Pulmonary artery endothelial cell (primary cell): ENCODE measurements at regions not wholly inside any gene's neighbourhood (a gene's known extent, or its start where the extent isn't known, plus 50 kb on each side); places are given as distances from the start of the nearest gene placed in this dataset.
"Not testable (repeated sequence)": the region's sequence is repeated elsewhere in the genome, so short reads cannot be mapped to it uniquely, and the experiment has no call there.

ENCODE experiments used
- DNase-seq: peaks from one replicate; pipeline ENCODE4 v3.0.0-alpha.2; 2011; ENCODE audit warnings: low read depth, low spot score

DNA sequence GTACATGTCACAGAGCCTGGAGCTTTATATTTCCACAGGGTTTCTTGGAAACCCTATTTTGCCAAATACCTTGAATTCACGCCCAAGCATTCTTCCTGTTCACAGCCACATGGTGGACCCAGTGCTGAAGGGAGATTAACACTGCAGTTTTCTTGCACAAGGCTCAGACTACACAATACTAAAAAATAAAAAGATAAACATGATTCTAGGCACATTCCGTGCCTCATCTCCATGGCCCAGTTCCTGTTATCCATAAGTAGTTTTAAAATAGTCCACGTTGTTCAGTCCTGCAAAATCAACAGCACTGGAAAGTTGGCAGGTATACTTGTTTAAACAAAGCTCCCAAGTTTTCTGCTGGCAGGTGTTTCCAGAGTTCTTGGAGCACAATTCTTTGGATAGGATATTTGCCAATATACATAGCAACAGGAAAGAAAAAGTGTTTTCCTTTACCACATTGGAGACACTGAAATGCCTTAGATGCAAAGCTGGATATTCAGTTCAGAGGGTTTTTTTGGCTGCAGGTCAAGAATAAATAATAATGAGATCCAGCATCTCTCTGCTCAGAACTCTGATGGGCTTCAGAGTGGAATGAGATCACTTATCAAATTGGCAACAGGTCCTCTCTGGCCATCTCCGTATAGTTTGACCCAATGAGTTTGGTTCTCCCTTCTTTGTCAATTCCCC is 88.1 kb upstream of the TGFBR2 start:
- peak; percentile 100 for DNase-seq

DNA sequence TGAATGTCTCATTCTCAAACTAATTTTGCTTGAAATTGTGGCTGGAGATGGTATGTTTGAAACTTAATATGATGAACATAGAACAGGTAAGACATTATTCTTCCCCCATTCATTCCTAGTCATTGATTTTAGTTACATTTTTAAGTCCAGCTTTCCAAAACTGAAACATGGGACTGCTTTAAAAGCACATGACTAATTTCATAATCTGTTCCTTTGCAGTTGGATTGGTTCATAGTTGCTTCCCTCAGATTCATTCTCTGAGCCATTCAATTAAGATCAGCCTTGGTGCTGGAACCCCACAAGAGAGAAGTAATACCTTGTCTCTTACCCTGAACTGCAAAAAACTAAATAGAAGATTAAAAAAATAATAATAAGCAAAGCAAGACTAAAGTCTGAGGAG is 87.5 kb upstream of the TGFBR2 start:
- DNase-seq = no peak

DNA sequence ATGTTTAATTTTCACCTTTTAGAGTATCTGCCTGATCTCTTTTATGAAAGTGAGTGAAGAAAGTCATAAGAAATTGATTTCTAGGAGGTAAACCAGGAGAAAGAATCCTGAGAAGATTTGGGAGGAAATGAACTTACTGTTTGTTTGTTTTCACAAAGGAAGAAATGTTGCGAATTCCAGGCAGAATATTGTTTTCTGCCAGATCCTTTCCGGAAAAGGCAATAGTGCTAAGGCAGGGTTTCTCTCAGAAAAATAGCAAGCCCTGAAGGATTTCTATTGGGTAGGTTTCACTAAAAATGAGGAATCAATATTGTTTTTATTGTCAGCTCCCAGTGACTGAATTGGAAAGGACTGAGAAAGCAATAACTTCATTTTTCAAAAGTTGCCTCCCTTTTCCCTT is 85.7 kb upstream of the TGFBR2 start:
- peak; percentile 77 for DNase-seq

DNA sequence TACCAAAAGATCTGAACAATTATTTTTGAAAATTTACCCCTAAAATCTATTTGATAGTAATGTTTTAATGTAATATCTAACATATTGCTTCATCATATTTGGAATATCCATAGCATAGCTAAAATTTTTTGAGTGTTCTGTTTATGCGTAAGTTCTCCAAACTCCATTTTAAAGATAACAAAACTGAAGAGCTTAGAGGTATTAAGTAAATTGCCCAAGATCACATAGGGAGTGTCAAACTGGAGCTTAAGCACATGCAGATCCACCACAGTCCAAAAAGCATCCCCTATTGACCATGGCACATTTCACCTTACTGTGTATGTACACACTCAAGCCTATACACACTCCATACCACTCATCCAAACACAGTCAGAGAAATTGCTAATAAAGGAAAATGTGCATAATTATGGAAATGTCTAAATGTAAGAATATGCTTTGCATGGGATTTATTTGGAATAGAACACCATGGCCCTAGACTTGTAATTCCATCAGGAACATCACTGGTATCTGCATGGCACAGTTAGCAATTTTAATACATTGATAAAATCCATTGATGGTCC is 85.2 kb upstream of the TGFBR2 start:
- DNase-seq = no peak

DNA sequence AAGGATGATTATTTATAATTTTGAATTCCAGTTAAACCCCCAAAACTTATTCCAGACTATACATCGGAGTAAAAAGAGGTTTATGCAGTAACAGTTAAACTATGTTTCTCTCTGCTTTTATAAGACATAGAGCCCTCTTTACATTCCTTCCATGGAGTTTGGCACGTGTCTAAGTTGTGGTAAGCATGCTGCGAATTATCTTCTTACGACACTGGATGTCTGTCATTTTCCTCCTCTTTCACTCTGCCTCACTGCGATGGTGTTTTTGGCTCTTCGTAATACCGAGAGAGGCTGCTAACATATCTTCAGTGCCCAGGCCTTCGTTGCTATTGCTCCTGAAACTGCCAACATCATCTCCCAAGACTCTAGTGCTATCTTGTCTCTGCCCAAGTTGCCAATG is 83.9 kb upstream of the TGFBR2 start:
- no peak for DNase-seq

DNA sequence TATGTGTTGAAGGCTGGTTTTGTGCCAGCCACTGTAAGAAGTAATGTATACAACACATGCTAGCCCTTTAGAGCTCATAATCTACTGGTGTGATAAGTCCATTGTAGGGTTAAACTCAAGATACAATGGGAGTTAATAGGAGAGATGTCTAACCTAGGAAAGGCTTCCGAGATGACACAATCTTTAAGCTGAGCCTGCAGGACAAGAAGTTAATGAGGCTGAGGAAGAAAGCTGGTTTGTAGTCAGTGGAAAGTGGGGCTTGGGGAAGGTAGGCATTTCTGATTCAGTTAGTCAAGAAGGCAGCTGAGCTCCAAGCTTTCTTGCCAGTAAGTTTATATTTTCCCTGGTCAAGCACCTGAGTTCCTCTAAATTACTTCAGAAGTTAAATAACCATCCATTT is 83.0 kb upstream of the TGFBR2 start:
- DNase-seq = no peak

DNA sequence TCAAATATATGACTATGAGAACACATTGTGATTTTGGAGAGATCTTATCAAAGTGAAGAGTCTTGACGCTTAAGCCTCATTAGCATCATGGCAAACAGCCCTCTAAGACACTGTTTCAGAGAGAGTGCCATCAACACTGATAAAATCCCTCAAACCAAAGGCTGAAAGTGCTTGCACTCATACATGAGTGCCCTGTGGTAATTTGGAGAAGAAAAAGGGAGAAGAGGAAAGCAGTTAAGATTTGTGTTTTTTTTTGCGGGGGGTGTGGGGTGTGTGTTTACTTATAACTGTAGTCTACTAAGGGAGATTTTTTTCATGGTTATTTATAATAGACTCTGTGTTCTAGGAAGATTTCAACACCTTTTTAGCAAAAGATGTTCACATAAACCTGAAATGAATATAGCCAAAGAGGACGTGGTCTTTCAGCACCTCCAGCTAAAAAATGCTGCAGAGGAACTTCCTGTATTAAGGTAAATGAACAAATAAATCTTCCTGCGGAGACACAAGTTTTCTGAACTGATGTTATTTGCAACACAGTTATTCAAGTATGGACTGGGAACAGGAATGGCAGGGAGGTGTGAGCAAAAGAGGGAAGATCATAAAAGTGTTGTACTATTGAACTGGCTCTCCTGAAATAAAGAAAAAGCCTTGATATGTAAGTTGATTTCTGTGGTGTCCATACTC is 81.9 kb upstream of the TGFBR2 start:
- no peak for DNase-seq

DNA sequence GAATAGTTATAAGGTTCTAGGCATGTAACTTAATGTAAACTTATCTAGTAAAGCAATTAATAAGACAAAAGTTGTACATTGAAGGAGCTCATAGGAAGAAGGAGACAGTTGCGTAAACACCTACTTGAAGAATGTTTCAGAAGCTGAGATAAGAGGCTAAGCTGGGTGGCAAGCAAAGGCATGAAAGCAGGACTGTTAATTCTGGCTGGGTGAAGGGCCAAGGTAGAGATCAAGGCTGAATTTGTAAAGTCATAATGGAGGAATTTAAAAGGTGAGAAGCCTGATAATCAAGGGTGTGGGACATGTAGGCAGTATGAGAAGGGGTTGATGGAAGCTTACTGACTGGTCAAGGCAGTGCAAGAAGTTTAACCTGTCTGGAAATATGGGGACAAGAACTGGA is 80.4 kb upstream of the TGFBR2 start:
- no peak for DNase-seq

DNA sequence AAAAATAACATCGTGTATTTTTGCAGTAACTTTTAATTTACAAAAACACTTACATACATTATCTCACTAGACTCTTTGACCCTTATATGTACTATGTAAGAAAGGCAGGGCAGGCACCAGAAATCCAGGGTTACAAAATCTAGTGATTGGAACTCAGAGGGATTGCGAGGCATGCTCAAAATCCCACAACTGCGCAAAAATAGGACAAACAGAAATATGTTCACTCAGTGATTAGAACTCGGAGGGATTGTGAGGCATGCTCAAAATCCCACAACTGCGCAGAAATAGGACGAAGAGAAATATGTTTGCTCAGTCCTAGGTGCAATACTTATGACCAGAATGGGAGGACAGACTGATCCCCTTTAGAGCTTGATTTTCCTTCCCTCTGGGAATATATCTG is 79.2 kb upstream of the TGFBR2 start:
- DNase-seq = no peak

DNA sequence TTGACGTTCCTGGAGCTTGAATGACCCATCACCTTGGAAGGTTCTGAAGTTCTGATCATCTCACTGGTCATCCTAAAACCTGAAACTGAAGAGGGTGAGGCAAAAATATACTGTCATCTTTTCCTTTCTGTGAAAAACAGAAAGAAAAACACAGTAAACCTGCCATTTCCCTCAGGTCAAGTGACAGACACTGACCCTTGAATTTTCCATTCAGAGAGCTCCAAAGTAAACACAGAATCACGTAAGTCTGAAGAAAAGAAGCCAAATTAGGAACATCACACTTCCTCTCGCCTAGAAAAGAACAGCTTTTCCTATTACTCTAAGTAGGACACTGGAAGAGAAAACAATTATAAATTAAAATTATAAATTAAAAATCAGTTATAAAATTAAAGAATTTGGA is 78.7 kb upstream of the TGFBR2 start:
- peak; percentile 88 for DNase-seq

DNA sequence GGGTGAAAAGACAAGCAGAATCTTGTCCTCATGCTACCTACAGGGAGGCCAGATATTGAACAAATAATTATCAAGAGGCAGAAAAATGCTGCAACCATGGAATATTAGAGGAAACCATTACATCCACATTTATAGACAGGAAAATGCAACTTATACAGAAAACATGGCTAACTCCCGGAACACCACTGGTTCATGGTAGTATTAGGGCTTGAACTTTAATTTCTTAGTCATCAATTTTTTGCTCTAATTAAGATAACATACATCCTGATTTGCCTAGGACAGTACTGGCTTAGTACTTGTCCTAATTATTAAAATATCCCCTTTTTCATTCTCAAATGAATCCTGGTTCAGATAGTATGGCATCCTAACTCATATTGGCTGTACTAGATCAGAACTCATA is 76.3 kb upstream of the TGFBR2 start:
- DNase-seq = no peak

DNA sequence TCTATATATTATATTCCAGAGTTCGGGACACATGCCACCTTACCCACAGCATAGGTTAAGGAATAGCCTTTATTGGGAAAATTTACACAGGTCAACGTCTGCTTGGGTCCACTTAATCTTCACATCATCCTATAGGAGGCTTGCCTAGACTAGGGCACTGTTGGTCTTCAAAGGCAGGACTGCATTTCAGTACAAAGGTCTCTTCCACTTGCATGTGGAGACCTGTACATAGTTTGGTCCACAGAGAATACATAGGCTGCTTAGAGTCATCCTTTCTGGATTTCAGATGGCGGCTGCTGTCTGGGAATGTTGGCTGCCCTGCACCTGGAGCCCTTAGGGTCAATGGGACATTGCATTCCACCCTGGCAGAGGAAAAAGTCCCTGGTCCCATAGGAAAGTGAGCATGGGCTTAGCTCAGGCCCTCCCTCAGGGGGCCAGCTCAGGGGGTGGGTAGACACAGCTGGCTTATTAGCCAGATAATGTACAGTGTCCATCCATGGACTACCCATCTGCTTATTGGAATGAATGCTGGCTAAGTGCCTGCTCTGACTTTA is 75.3 kb upstream of the TGFBR2 start:
- no peak for DNase-seq

DNA sequence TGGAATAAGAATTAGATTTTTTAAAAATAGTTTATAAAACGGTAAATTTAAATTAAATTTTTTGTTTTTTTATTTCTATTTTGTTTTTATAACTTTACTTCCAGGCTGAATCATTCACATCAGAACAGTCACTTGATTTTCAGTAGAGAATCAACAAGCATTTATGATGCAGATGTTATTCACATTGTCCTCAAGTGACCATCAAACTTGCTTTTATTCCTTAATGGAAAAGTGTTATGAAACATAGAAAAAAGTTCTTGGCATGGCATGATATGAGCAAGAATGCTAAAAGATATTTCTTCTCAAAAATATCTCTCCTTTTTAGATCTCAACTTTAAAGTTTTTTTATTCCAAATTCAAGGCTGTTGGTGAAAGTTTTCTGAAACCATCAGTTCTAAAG is 70.9 kb upstream of the TGFBR2 start:
- DNase-seq = no peak

DNA sequence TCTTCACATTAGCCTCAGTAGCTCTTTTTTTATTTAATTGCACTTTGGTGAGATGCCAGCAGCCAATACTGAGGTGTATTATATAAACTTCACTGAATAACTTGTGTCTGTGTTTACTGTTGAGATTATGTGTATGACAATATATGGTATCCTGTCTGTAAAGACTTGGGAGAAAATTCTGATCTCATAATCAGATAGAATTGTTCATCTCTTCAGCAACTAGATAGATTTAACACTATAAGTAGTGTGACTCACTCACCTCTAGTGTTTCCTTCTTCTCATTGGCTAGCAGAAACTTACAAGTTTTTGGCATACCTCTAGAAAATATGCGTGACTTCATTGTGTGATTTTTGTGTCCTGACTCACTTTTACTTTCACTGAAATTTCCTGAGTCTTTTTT is 67.6 kb upstream of the TGFBR2 start:
- peak; percentile 93 for DNase-seq

DNA sequence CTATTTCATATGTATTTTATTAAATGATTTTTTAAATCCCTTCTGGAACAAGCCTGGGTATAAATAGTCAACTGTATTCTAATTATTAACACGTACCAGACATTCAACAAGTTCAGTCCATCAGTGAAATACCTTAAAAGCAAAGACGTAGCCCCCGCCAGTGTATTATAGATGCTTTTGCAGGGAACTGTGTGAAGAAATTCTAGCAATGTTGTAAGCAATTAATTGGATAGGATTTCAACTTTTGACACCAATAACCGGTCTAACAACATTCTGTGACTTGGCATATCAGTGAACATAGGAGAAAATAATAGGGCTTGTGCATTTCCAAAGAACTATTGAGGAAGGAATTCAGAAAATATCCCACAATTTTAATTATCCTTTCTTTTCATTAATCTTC is 67.2 kb upstream of the TGFBR2 start:
- DNase-seq = no peak

DNA sequence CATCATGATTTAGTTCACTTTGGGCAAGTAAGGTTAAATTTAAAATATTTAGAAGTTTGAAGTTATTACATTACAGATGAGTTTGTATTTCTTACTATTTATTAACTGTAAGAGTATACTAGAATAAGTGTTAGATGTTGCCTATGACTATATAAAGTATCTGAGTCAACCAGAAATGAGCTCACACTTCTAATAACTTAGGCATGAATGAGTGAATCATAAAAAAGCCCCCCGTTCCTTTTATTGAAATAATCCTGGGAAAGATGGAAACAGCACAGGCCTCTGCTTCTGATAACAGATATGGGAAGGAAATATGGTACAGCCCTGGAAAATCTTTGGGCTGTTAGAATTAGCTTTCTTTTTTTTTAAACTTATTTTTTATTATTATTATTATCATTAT is 66.6 kb upstream of the TGFBR2 start:
- DNase-seq = peak; percentile 84

DNA sequence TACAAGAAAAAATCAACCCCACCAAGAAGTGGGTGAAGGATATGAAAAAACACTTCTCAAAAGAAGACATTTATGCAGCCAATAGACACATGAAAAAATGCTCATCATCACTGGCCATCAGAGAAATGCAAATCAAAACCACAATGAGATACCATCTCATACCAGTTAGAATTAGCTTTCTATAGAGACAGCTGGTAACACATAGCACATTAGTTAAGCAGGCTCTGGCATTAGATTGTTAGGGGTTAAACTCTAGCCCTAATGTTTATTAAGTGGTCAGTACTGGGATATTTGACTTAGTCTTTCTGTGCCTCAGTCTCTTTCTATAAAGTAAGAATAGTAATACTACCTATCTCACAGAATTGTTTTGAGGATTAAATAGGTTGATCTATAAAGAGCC is 65.2 kb upstream of the TGFBR2 start:
- DNase-seq = not testable (repeated sequence)

DNA sequence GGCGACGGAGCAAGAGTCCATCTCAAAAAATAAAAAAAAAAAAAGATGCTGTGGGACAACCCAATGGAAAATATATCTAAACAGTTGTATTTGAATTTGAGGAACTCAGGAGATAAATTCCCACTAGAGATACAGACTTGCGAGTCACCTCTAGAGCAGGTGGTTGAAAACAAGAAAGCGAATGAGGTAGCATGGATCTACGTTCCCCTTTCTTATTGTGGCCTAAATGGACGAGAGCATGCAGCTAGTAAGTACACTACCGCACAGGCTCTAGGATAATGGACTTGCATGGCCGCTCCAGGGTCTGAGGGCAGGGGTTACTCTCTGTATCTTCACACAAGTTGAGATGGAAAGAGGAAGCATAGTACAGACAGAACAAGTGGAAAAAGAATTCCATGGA is 63.5 kb upstream of the TGFBR2 start:
- DNase-seq = no peak

DNA sequence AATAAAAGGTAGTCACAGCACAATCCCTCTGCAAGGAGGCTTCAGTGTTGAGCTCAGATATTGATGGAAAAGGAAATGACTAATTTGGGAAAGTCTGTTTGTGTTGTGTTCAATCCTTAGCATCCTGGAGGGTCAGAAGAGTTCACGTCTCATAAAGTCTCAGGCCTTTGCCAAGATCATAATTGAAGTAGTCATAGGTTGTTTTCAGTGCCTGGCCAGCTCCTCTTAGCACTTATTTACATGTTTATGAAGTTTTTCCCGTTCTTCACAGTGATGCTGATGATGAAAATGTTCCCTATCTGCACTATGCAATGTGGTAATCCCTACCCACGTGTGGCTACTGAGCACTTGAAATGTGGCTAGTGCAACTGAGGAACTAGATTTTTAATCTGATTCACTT is 61.6 kb upstream of the TGFBR2 start:
- DNase-seq = peak; percentile 99

DNA sequence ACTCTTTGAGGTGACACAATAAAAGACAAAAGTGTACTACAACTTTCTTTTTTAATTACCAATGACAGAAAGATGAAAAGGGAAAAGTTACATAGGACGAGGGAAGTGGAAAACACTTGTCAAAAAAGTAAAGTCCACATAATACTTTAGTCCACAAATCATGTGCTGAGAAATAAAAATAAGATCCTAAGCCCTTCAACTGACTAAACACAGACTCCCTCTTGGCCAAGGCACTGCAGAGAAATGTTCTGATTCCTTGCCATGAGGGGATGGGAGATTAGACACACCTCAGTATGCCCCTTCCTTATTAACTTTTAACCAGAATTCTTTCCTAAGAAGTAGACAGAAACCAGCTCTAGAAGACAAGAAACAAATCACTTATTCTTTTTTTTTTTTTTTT is 59.5 kb upstream of the TGFBR2 start:
- no peak for DNase-seq

DNA sequence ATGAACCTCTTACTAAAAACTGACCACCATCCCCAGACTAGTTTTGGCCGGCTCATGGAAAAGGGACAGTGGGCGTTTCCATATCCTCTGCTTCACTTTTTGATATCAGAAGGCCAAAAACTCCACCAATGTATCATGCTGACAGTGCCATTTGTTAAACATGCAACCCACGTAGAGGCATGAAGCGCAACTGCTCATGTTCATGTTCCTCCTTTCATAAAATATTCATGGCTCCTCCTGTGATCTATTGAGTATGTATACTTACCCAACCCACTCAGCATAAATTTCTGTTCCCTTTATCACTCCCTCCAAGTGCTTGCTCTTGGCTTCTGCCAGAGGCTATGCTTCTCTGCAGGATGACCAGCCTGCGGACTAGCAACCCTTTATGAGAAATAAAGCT is 58.7 kb upstream of the TGFBR2 start:
- DNase-seq = no peak

DNA sequence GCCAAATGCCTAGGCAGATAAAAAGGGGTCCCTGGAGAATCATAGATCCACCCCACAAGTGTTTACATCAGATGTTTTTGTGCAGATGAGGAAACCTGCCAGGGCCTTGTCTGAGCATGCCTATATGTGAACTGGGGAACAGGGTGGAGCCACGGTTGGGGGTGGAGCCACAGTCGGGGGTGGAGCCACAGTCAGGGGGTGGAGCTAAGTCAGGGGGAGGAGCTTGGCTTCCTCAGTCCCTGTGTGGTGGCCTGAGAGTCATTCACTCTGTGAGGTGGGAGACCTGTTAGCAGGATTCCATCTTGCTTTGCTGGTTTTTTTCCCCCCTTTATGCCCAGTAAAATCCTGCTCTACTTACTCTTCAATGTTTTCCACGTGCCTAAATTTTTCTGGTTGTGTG is 57.8 kb upstream of the TGFBR2 start:
- DNase-seq = no peak

DNA sequence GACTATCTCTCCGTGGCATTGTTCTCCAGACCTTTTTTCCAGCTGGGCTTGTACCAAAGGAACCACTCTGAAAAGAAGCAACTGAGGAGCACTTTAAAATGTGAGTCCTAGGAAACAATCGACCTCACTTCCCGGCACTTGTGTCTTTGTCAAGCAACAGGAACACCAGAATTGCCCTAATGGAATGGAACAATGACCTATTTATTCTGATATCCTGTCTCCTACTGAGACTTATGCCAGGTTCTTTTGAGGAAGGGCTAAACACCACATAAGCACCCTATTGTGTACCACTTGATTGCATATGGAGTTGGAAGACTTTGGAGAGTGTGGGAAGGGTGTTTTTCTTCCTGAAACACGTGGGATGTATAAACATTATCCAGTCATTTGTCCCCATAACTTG is 56.8 kb upstream of the TGFBR2 start:
- DNase-seq = no peak
